K562 (cell line): ENCODE measurements at regions not wholly inside any gene's neighbourhood (a gene's known extent, or its start where the extent isn't known, plus 50 kb on each side); places are given as distances from the start of the nearest gene placed in this dataset.
A peak's percentile ranks its signal among the peaks of the same experiment; 100 is the strongest.

ENCODE experiments used
- CHCHD3 ChIP-seq: fragments of 250-450 bp; sonication (Bioruptor Pico); IDR thresholded peaks from 2 replicates; pipeline ENCODE4 v2.1.2; 2022; ENCODE audit warnings: mild to moderate bottlenecking
- FOXJ2 ChIP-seq: fragments of 200-800 bp; sonication (Bioruptor generic); IDR thresholded peaks from 2 replicates; pipeline ENCODE4 v1.6.1; 2016; ENCODE audit warnings: missing genetic modification characterization, missing compliant biosample characterization
- GATAD2B ChIP-seq: fragments of 450-650 bp; IDR thresholded peaks from 2 replicates; pipeline ENCODE4 v1.6.1; 2017; ENCODE audit warnings: mild to moderate bottlenecking, borderline replicate concordance
- GMEB1 ChIP-seq: fragments of 250-450 bp; sonication (Bioruptor Pico); IDR thresholded peaks from 2 replicates; pipeline ENCODE4 v1.4.0; 2020; ENCODE audit warnings: mild to moderate bottlenecking
- NCOA2 ChIP-seq, 2 experiments: fragments of 450-650 bp; IDR thresholded peaks; 2 replicates each; pipeline ENCODE4 v1.6.1; 2018; ENCODE audit warnings: mild to moderate bottlenecking in 2 of 2, moderate library complexity in 1 of 2; ENCODE audit not compliant: partially characterized antibody in 2 of 2
- PHF8 ChIP-seq: fragments of 200-600 bp; sonication (generic); IDR thresholded peaks from 2 replicates; pipeline ENCODE4 v1.6.1; 2012; ENCODE audit warnings: mixed run types, mild to moderate bottlenecking, inconsistent platforms, low read length, moderate library complexity, borderline replicate concordance
- TAF7 ChIP-seq: fragments of 450-650 bp; IDR thresholded peaks from 2 replicates; pipeline ENCODE4 v1.6.1; 2016; ENCODE audit warnings: missing genetic modification characterization, missing compliant biosample characterization
- ZHX1 ChIP-seq: fragments of 150-350 bp; conservative IDR thresholded peaks from 2 replicates; pipeline ENCODE4 v1.6.1; 2014; ENCODE audit warnings: low read length
- ZNF445 ChIP-seq: fragments of 250-450 bp; sonication (Bioruptor Pico); IDR thresholded peaks from 2 replicates; pipeline ENCODE4 v1.4.0; 2020; ENCODE audit warnings: low read depth, mild to moderate bottlenecking, moderate library complexity
- TF ChIP-seq, protein P1 (sequence below), 2 experiments: fragments of 450-650 bp; IDR thresholded peaks; 2 replicates each; pipeline ENCODE4 v1.6.1; 2018; ENCODE audit warnings: mild to moderate bottlenecking in 2 of 2, low read depth in 1 of 2; ENCODE audit not compliant: partially characterized antibody in 2 of 2
- TF ChIP-seq, protein P2 (sequence below): fragments of 150-350 bp; IDR thresholded peaks from 2 replicates; pipeline ENCODE4 v1.6.1; 2014; ENCODE audit warnings: low read depth, mild to moderate bottlenecking, low read length, borderline replicate concordance
- TF ChIP-seq, protein P3 (sequence below): fragments of 250-450 bp; sonication (Bioruptor Pico); IDR thresholded peaks from 2 replicates; pipeline ENCODE4 v1.8.0; 2022; ENCODE audit warnings: moderate library complexity, mild to moderate bottlenecking, inconsistent platforms

DNA sequence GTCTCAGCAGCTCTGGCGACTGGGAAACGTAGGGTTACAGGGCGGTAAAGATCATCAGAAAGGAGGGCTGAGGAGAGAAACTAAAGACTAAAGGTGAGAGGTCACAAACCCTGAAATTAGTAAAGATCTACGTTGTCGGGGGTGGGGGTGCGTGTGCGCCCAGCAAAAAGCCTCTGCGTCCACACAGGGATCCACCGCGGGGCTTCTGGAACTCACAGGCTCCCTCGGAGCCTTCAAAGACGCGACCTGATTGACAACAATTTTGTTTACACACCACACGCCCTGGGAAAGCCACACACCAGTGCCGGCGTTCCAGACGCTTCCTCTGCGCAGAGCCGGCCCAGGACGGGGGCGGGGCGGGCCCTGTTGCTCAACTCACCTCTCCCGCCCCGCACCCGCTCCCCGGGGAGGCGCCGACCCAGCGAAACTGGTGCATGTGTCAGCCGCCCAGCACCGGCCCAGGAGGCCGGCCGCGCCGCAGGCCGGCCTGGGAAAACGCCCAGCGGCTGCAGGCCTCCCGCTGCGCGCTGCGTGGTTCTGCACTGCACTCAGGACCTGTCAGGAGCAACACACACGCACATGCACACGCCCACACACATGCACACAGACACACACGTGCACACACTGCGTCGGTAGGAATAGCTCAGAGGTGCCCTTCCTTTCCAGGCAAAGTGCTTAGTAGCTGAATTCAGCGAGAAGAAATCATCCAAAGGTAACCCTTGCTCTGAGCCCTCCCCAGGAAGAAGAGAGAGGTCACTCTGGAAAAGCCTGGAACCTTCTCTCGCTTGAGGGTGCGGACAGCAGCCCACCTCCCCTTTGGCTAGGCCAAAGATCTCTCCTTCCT, 57.2 kb upstream of the ARID1B start (continued):
- TF ChIP-seq, protein P1, sequence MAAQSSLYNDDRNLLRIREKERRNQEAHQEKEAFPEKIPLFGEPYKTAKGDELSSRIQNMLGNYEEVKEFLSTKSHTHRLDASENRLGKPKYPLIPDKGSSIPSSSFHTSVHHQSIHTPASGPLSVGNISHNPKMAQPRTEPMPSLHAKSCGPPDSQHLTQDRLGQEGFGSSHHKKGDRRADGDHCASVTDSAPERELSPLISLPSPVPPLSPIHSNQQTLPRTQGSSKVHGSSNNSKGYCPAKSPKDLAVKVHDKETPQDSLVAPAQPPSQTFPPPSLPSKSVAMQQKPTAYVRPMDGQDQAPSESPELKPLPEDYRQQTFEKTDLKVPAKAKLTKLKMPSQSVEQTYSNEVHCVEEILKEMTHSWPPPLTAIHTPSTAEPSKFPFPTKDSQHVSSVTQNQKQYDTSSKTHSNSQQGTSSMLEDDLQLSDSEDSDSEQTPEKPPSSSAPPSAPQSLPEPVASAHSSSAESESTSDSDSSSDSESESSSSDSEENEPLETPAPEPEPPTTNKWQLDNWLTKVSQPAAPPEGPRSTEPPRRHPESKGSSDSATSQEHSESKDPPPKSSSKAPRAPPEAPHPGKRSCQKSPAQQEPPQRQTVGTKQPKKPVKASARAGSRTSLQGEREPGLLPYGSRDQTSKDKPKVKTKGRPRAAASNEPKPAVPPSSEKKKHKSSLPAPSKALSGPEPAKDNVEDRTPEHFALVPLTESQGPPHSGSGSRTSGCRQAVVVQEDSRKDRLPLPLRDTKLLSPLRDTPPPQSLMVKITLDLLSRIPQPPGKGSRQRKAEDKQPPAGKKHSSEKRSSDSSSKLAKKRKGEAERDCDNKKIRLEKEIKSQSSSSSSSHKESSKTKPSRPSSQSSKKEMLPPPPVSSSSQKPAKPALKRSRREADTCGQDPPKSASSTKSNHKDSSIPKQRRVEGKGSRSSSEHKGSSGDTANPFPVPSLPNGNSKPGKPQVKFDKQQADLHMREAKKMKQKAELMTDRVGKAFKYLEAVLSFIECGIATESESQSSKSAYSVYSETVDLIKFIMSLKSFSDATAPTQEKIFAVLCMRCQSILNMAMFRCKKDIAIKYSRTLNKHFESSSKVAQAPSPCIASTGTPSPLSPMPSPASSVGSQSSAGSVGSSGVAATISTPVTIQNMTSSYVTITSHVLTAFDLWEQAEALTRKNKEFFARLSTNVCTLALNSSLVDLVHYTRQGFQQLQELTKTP (IDR thresholded peaks at IDR 0.05; ENCODE audit: low read depth in 1 of 2, partially characterized antibody in 2 of 2), result no peak
- TF ChIP-seq CHCHD3 (CRISPR knock-in tag), result no peak
- TF ChIP-seq GMEB1 (CRISPR knock-in tag), result peak; percentile 42
- peak; percentile 79; the same call in 1 of the 2 replicates for TF ChIP-seq GATAD2B
- TF ChIP-seq ZNF445 (CRISPR knock-in tag), result no peak
- TF ChIP-seq, protein P2, sequence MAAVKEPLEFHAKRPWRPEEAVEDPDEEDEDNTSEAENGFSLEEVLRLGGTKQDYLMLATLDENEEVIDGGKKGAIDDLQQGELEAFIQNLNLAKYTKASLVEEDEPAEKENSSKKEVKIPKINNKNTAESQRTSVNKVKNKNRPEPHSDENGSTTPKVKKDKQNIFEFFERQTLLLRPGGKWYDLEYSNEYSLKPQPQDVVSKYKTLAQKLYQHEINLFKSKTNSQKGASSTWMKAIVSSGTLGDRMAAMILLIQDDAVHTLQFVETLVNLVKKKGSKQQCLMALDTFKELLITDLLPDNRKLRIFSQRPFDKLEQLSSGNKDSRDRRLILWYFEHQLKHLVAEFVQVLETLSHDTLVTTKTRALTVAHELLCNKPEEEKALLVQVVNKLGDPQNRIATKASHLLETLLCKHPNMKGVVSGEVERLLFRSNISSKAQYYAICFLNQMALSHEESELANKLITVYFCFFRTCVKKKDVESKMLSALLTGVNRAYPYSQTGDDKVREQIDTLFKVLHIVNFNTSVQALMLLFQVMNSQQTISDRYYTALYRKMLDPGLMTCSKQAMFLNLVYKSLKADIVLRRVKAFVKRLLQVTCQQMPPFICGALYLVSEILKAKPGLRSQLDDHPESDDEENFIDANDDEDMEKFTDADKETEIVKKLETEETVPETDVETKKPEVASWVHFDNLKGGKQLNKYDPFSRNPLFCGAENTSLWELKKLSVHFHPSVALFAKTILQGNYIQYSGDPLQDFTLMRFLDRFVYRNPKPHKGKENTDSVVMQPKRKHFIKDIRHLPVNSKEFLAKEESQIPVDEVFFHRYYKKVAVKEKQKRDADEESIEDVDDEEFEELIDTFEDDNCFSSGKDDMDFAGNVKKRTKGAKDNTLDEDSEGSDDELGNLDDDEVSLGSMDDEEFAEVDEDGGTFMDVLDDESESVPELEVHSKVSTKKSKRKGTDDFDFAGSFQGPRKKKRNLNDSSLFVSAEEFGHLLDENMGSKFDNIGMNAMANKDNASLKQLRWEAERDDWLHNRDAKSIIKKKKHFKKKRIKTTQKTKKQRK, result no peak
- peak; percentile 66 for TF ChIP-seq FOXJ2 (tag)
- TF ChIP-seq ZHX1, result no peak
- peak; percentile 22; the same call in 1 of the 2 replicates for TF ChIP-seq TAF7
- no peak for TF ChIP-seq NCOA2 (IDR thresholded peaks at IDR 0.05; ENCODE audit: partially characterized antibody in 2 of 2)
- peak; percentile 67; the same call in 1 of the 2 replicates for TF ChIP-seq PHF8
- TF ChIP-seq, protein P3, sequence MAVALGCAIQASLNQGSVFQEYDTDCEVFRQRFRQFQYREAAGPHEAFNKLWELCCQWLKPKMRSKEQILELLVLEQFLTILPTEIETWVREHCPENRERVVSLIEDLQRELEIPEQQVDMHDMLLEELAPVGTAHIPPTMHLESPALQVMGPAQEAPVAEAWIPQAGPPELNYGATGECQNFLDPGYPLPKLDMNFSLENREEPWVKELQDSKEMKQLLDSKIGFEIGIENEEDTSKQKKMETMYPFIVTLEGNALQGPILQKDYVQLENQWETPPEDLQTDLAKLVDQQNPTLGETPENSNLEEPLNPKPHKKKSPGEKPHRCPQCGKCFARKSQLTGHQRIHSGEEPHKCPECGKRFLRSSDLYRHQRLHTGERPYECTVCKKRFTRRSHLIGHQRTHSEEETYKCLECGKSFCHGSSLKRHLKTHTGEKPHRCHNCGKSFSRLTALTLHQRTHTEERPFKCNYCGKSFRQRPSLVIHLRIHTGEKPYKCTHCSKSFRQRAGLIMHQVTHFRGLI (CRISPR knock-in tag), result no peak
